Keratinocyte (primary cell): ENCODE measurements at regions not wholly inside any gene's neighbourhood (a gene's known extent, or its start where the extent isn't known, plus 50 kb on each side); places are given as distances from the start of the nearest gene placed in this dataset.

Experiments used
- DNase-seq: peaks from one replicate; pipeline ENCODE4 v3.0.0-alpha.2; 2011; ENCODE audit warnings: low read depth, missing footprints, low spot score
- FAIRE-seq: peaks from 2 replicates; lab custom pipeline; 2011; peaks lifted over from hg19 to GRCh38; lab: Jason Lieb, UNC
- H2AFZ ChIP-seq: 2 replicates; pipeline ENCODE4 v1.6.0; 2012; ENCODE audit warnings: low read length, control low read depth, inconsistent platforms; ENCODE audit not compliant: control insufficient read depth
- H3K27ac ChIP-seq: 2 replicates; pipeline ENCODE4 v1.5.1; 2011; ENCODE audit warnings: low read length; ENCODE audit not compliant: control insufficient read depth, insufficient read depth
- H3K27me3 ChIP-seq: 3 replicates; pipeline ENCODE4 v1.6.0; 2011; ENCODE audit warnings: low read length; ENCODE audit not compliant: control insufficient read depth, insufficient read depth; ENCODE audit errors: extremely low read depth
- H3K36me3 ChIP-seq, 2 experiments: 2 replicates in 1 of 2; 3 replicates in 1 of 2; pipeline ENCODE4 v1.5.1; 2011; ENCODE audit warnings: low read length in 2 of 2, mild to moderate bottlenecking in 1 of 2; ENCODE audit not compliant: control insufficient read depth in 2 of 2, insufficient read depth in 2 of 2; ENCODE audit errors: extremely low read depth in 1 of 2
- H3K4me1 ChIP-seq: 3 replicates; pipeline ENCODE4 v1.5.1; 2011; ENCODE audit warnings: low read length; ENCODE audit not compliant: control insufficient read depth, insufficient read depth; ENCODE audit errors: extremely low read depth
- H3K4me2 ChIP-seq: 3 replicates; pipeline ENCODE4 v1.6.0; 2011; ENCODE audit warnings: low read depth, low read length; ENCODE audit not compliant: control insufficient read depth, insufficient read depth; ENCODE audit errors: extremely low read depth
- H3K4me3 ChIP-seq, 3 experiments: fragments of 200-600 bp in 1 of 3; sonication (generic) in 1 of 3; 2 replicates in 2 of 3; 3 replicates in 1 of 3; pipeline ENCODE4 v1.5.1; 2011 to 2016; ENCODE audit warnings: low read length in 3 of 3, mild to moderate bottlenecking in 3 of 3, control low read depth in 2 of 3, inconsistent platforms in 1 of 3, low read depth in 1 of 3, mixed read lengths in 1 of 3, mixed run types in 1 of 3, moderate library complexity in 1 of 3; ENCODE audit not compliant: control insufficient read depth in 2 of 3, insufficient read depth in 2 of 3; ENCODE audit errors: extremely low read depth in 1 of 3
- H3K79me2 ChIP-seq: 2 replicates; pipeline ENCODE4 v1.6.0; 2012; ENCODE audit warnings: low read length; ENCODE audit not compliant: control insufficient read depth, insufficient read depth
- H3K9ac ChIP-seq: 3 replicates; pipeline ENCODE4 v1.6.0; 2011; ENCODE audit warnings: low read length; ENCODE audit not compliant: control insufficient read depth, insufficient read depth; ENCODE audit errors: extremely low read depth
- H3K9me1 ChIP-seq: 3 replicates; pipeline ENCODE4 v1.6.0; 2011; ENCODE audit warnings: low read length; ENCODE audit not compliant: control insufficient read depth, insufficient read depth; ENCODE audit errors: extremely low read depth
- H3K9me3 ChIP-seq: 2 replicates; pipeline ENCODE4 v1.5.1; 2012; ENCODE audit warnings: low read depth, low read length; ENCODE audit not compliant: control insufficient read depth
- H4K20me1 ChIP-seq: 3 replicates; pipeline ENCODE4 v1.6.0; 2011; ENCODE audit warnings: low read length; ENCODE audit not compliant: control insufficient read depth, insufficient read depth; ENCODE audit errors: extremely low read depth
- CTCF ChIP-seq, 3 experiments: IDR thresholded peaks in 1 of 3; conservative IDR thresholded peaks in 1 of 3; optimal IDR thresholded peaks in 1 of 3; 2 replicates in 2 of 3; 3 replicates in 1 of 3; pipeline versions ENCODE3 to v1.5.1; 2011; ENCODE audit warnings: low read length in 3 of 3, mild to moderate bottlenecking in 3 of 3, moderate library complexity in 2 of 3, control low read depth in 1 of 3, inconsistent platforms in 1 of 3; ENCODE audit not compliant: insufficient read depth in 2 of 3; ENCODE audit errors: extremely low read depth in 1 of 3
- EZH2 ChIP-seq: IDR thresholded peaks from one replicate; pipeline ENCODE4 v1.6.1; 2012; ENCODE audit warnings: inconsistent platforms, mild to moderate bottlenecking, low read length, moderate library complexity
- dilution Hi-C: fragments of 300-500 bp; cut with MboI; formaldehyde crosslinking; loops from one replicate; pipeline ENCODE4 v1.7.0; 2020; ENCODE audit warnings: low sequenced_read_pairs; ENCODE audit not compliant: extremely low pct_ligation_motif_present

- Histone ChIP-seq H3K4me3 (no peak overlapping the region), H3K9ac (no peak overlapping the region), H3K4me1 (peaks cover 11% of the 10 kb centered on the region), H3K79me2 (no peaks in the 10 kb centered on the region), H3K36me3 (no peaks in the 10 kb centered on the region), H2AFZ (no peak overlapping the region), H3K9me1 (no peaks in the 10 kb centered on the region), H3K9me3 (no peaks in the 10 kb centered on the region), H4K20me1 (no peaks in the 10 kb centered on the region), H3K4me2 (no peak overlapping the region), H3K27ac (no peak overlapping the region), H3K27me3 (no peaks in the 10 kb centered on the region)
- TF ChIP-seq CTCF (optimal IDR thresholded peaks at IDR 0.05 in 1 of 3, IDR thresholded peaks at IDR 0.05 in 1 of 3, conservative IDR thresholded peaks at IDR 0.05 in 1 of 3; ENCODE audit: extremely low read depth in 1 of 3, insufficient read depth in 2 of 3, low read length in 3 of 3) (no peak), EZH2 (no peak)
- no peak for DNase-seq
- dilution Hi-C loops, result no loop called here
- FAIRE-seq, result no peak
Observed at GRCh38 chr1:221963742-221964141, 221.9 kb upstream of the DUSP10 start.

GRCh38 chr1:221962385-221962784 lies 220.5 kb upstream of the DUSP10 start:
- no peak overlapping the region for H3K9ac ChIP-seq
- dilution Hi-C loops, result no loop called here
- no peak for FAIRE-seq

More at GRCh38 chr1:221962385-221962784, 220.5 kb upstream of the DUSP10 start:
- no peaks in the 10 kb centered on the region for H3K36me3 ChIP-seq
- no peak overlapping the region for H3K27ac ChIP-seq
- DNase-seq, result no peak
- no peaks in the 10 kb centered on the region for H3K27me3 ChIP-seq
- TF ChIP-seq CTCF (optimal IDR thresholded peaks at IDR 0.05 in 1 of 3, IDR thresholded peaks at IDR 0.05 in 1 of 3, conservative IDR thresholded peaks at IDR 0.05 in 1 of 3; ENCODE audit: extremely low read depth in 1 of 3, insufficient read depth in 2 of 3, low read length in 3 of 3) (no peak), EZH2 (no peak)
- no peaks in the 10 kb centered on the region for H3K9me1 ChIP-seq
- H4K20me1 ChIP-seq, result no peaks in the 10 kb centered on the region
- no peaks in the 10 kb centered on the region for H3K9me3 ChIP-seq
- no peak overlapping the region for H2AFZ ChIP-seq
- H3K4me3 ChIP-seq, result no peak overlapping the region
- H3K79me2 ChIP-seq, result no peaks in the 10 kb centered on the region
- H3K4me1 ChIP-seq, result peaks cover 11% of the 10 kb centered on the region
- H3K4me2 ChIP-seq, result no peak overlapping the region
